CD4-positive, alpha-beta T cell (primary cell): ENCODE measurements at regions not wholly inside any gene's neighbourhood (a gene's known extent, or its start where the extent isn't known, plus 50 kb on each side); places are given as distances from the start of the nearest gene placed in this dataset.
"Not testable (repeated sequence)": the region's sequence is repeated elsewhere in the genome, so short reads cannot be mapped to it uniquely, and the experiment has no call there.

Experiments used
- ATAC-seq: fragments of 200-7000 bp; cut with Tn5 transposase; one replicate; pipeline ENCODE4 v1.10.0; 2022; ENCODE audit warnings: mild to moderate bottlenecking; ENCODE audit not compliant: poor library complexity
- CTCF ChIA-PET: fragments of 350-600 bp; sonication (Branson Sonifier 250); formaldehyde crosslinking; loops from one replicate; lab custom pipeline; 2021; ENCODE audit warnings: antibody characterized with exemption, inconsistent platforms; lab: Charles Lee
- POLR2A ChIA-PET: fragments of 350-600 bp; sonication (Branson Sonifier 250); formaldehyde crosslinking; loops from one replicate; lab custom pipeline; 2021; ENCODE audit warnings: antibody characterized with exemption, inconsistent platforms; lab: Charles Lee
- DNase-seq, 14 experiments: peaks; one replicate each; pipeline ENCODE4 v3.0.0-alpha.2; 2013 to 2020; ENCODE audit warnings: mixed read lengths in 2 of 14
- H3K27ac ChIP-seq, 2 donors: one replicate each; pipeline versions ENCODE4 v1.5.1 to v1.7.0; 2013; ENCODE audit warnings: low read length in 2 of 2, low read depth in 1 of 2, mild to moderate bottlenecking in 1 of 2
- H3K27me3 ChIP-seq, 2 experiments: 1 replicate in 1 of 2; 2 replicates in 1 of 2; pipeline versions ENCODE4 v1.6.1 to v1.7.0; 2013; ENCODE audit warnings: low read length in 2 of 2, control low read depth in 1 of 2, mild to moderate bottlenecking in 1 of 2, moderate library complexity in 1 of 2; ENCODE audit not compliant: insufficient read depth in 2 of 2, control insufficient read depth in 1 of 2
- H3K36me3 ChIP-seq: one replicate; pipeline ENCODE4 v1.6.1; 2013; ENCODE audit warnings: low read length, control low read depth; ENCODE audit not compliant: insufficient read depth
- H3K4me1 ChIP-seq: one replicate; pipeline ENCODE4 v1.6.1; 2013; ENCODE audit warnings: low read length, control low read depth; ENCODE audit not compliant: insufficient read depth
- H3K4me3 ChIP-seq: one replicate; pipeline ENCODE4 v1.5.1; 2013; ENCODE audit warnings: mild to moderate bottlenecking, low read length, moderate library complexity
- H3K9me3 ChIP-seq, 2 experiments: 1 replicate in 1 of 2; 2 replicates in 1 of 2; pipeline versions ENCODE4 v1.6.1 to v1.7.0; 2013; ENCODE audit warnings: low read length in 2 of 2, mild to moderate bottlenecking in 2 of 2, control low read depth in 1 of 2, moderate library complexity in 1 of 2; ENCODE audit not compliant: control insufficient read depth in 1 of 2, insufficient read depth in 1 of 2
- H3K27ac Mint-ChIP-seq: one replicate; pipeline ENCODE4 v1.8.0; 2020; ENCODE audit warnings: mixed read lengths
- H3K27me3 Mint-ChIP-seq: one replicate; pipeline ENCODE4 v1.8.0; 2021; ENCODE audit warnings: mixed read lengths
- H3K36me3 Mint-ChIP-seq: one replicate; pipeline ENCODE4 v1.8.0; 2021; ENCODE audit warnings: low read depth, mixed read lengths
- H3K4me1 Mint-ChIP-seq: one replicate; pipeline ENCODE4 v1.8.0; 2021; ENCODE audit warnings: low read depth, mixed read lengths
- H3K4me3 Mint-ChIP-seq: one replicate; pipeline ENCODE4 v1.8.0; 2020; ENCODE audit warnings: mild to moderate bottlenecking, mixed read lengths
- H3K9me3 Mint-ChIP-seq: one replicate; pipeline ENCODE4 v1.8.0; 2020; ENCODE audit warnings: mixed read lengths
- CTCF ChIP-seq: fragments of 200-600 bp; IDR thresholded peaks from one replicate; pipeline ENCODE4 v1.8.0; 2022; ENCODE audit warnings: antibody characterized with exemption, mild to moderate bottlenecking
- intact Hi-C, 2 experiments: fragments of 100-400 bp; cut with DNase I in 1 of 2; cut with micrococcal nuclease in 1 of 2; formaldehyde crosslinking; loops; one replicate each; pipeline versions ENCODE4 v1.15.1 to v1.9.0; 2023 to 2025; cut with DNase I, micrococcal nuclease

- no peak for DNase-seq
- Mint-ChIP-seq H3K4me3 (no peak overlapping the region), H3K36me3 (no peaks in the 10 kb centered on the region), H3K4me1 (no peaks in the 10 kb centered on the region), H3K27ac (no peak overlapping the region), H3K9me3 (no peaks in the 10 kb centered on the region), H3K27me3 (no peaks in the 10 kb centered on the region)
- H3K4me3 ChIP-seq = no peak overlapping the region
- H3K27me3 ChIP-seq = no peaks in the 10 kb centered on the region
- no peaks in the 10 kb centered on the region for H3K36me3 ChIP-seq
- H3K27ac ChIP-seq = no peak overlapping the region
- no peaks in the 10 kb centered on the region for H3K4me1 ChIP-seq
- intact Hi-C loops = no loop called here
- no peak for TF ChIP-seq CTCF
- ChIA-PET CTCF (no interaction called here), POLR2A (no interaction called here)
- H3K9me3 ChIP-seq = no peaks in the 10 kb centered on the region
- ATAC-seq = no peak
These were observed 229.0 kb downstream of the MREG start for GRCh38 chr2:215784371-215784783.

- H3K4me1 ChIP-seq, H3K9me3 Mint-ChIP-seq, H3K9me3 ChIP-seq, ATAC-seq, H3K4me3 Mint-ChIP-seq, H3K4me3 ChIP-seq, CTCF ChIA-PET, POLR2A ChIA-PET, H3K27me3 ChIP-seq, intact Hi-C loops, H3K36me3 Mint-ChIP-seq, H3K36me3 ChIP-seq, H3K4me1 Mint-ChIP-seq, H3K27ac Mint-ChIP-seq, H3K27ac ChIP-seq, H3K27me3 Mint-ChIP-seq, DNase-seq: not testable (repeated sequence)
These were observed 229.7 kb downstream of the MREG start for GRCh38 chr2:215783640-215784039.

- Mint-ChIP-seq H3K27ac (no peak overlapping the region), H3K36me3 (no peaks in the 10 kb centered on the region), H3K27me3 (no peaks in the 10 kb centered on the region), H3K9me3 (no peaks in the 10 kb centered on the region), H3K4me3 (no peak overlapping the region), H3K4me1 (no peaks in the 10 kb centered on the region)
- no peak for DNase-seq
- ChIA-PET CTCF (no interaction called here), POLR2A (no interaction called here)
- Histone ChIP-seq H3K36me3 (no peaks in the 10 kb centered on the region), H3K9me3 (no peaks in the 10 kb centered on the region), H3K4me3 (no peak overlapping the region), H3K27ac (no peak overlapping the region), H3K27me3 (no peaks in the 10 kb centered on the region), H3K4me1 (no peaks in the 10 kb centered on the region)
- intact Hi-C loops = no loop called here
- no peak for ATAC-seq
- no peak for TF ChIP-seq CTCF
These were observed 230.4 kb downstream of the MREG start for GRCh38 chr2:215782965-215783364.

GRCh38 chr2:215782295-215782694 is 231.1 kb downstream of the MREG start:
- CTCF ChIA-PET = no interaction called here
- intact Hi-C loops = no loop called here
- no peak overlapping the region for H3K27ac Mint-ChIP-seq
- H3K4me3 Mint-ChIP-seq = no peak overlapping the region
- Histone ChIP-seq H3K4me1 (no peaks in the 10 kb centered on the region), H3K36me3 (no peaks in the 10 kb centered on the region), H3K4me3 (no peak overlapping the region), H3K27me3 (no peaks in the 10 kb centered on the region), H3K27ac (no peak overlapping the region), H3K9me3 (no peaks in the 10 kb centered on the region)
- ATAC-seq (no peak), DNase-seq (no peak)
- H3K9me3 Mint-ChIP-seq = no peaks in the 10 kb centered on the region
- H3K36me3 Mint-ChIP-seq = no peaks in the 10 kb centered on the region
- no peaks in the 10 kb centered on the region for H3K4me1 Mint-ChIP-seq
- POLR2A ChIA-PET = no interaction called here
- TF ChIP-seq CTCF = no peak
- no peaks in the 10 kb centered on the region for H3K27me3 Mint-ChIP-seq
